Endothelial cell of umbilical vein (primary cell): ENCODE measurements at regions not wholly inside any gene's neighbourhood (a gene's known extent, or its start where the extent isn't known, plus 50 kb on each side); places are given as distances from the start of the nearest gene placed in this dataset.

Experiments used
- BruUV-seq: library from RNA; stranded (reverse); fragments of 400-500 nt; replicated peaks from 2 replicates; lab custom pipeline; 2021; lab: Mats Ljungman, UMichigan
- CTCF ChIA-PET: fragments of 300-600, 350-600 bp; sonication (Branson Sonifier 250); formaldehyde crosslinking; loops from one replicate; lab custom pipeline; 2021; ENCODE audit warnings: antibody characterized with exemption, inconsistent platforms; lab: Charles Lee
- POLR2A ChIA-PET: fragments of 300-600, 350-600 bp; sonication (Branson Sonifier 250); formaldehyde crosslinking; loops from one replicate; lab custom pipeline; 2021; ENCODE audit warnings: antibody characterized with exemption, inconsistent platforms; lab: Charles Lee
- DNase-seq: peaks from one replicate; pipeline ENCODE4 v3.0.0-alpha.2; 2011; ENCODE audit warnings: low read depth, low spot score
- FAIRE-seq: peaks from 2 replicates; lab custom pipeline; 2011; peaks lifted over from hg19 to GRCh38; lab: Jason Lieb, UNC
- H2AFZ ChIP-seq: 2 replicates; pipeline ENCODE4 v1.6.0; 2012; ENCODE audit warnings: low read depth, low read length, control low read depth, inconsistent platforms
- H3K27ac ChIP-seq: 2 replicates; pipeline ENCODE4 v1.5.1; 2011; ENCODE audit warnings: low read depth, mild to moderate bottlenecking, control low read depth, low read length, moderate library complexity; ENCODE audit not compliant: insufficient read depth
- H3K27me3 ChIP-seq, 2 experiments: 2 replicates each; pipeline versions ENCODE4 v1.6.0 to v1.6.1; 2011; ENCODE audit warnings: low read length in 2 of 2, mixed read lengths in 1 of 2; ENCODE audit not compliant: control insufficient read depth in 2 of 2, insufficient read depth in 2 of 2
- H3K36me3 ChIP-seq, 2 experiments: 2 replicates in 1 of 2; 3 replicates in 1 of 2; pipeline ENCODE4 v1.5.1; 2011; ENCODE audit warnings: low read length in 2 of 2, mild to moderate bottlenecking in 1 of 2, moderate library complexity in 1 of 2; ENCODE audit not compliant: control insufficient read depth in 2 of 2, insufficient read depth in 2 of 2; ENCODE audit errors: extremely low read depth in 1 of 2
- H3K4me1 ChIP-seq: 3 replicates; pipeline ENCODE4 v1.5.1; 2011; ENCODE audit warnings: mild to moderate bottlenecking, low read length; ENCODE audit not compliant: control insufficient read depth, insufficient read depth; ENCODE audit errors: extremely low read depth
- H3K4me2 ChIP-seq: 2 replicates; pipeline ENCODE4 v1.6.1; 2011; ENCODE audit warnings: low read length, control low read depth, mixed read lengths; ENCODE audit not compliant: insufficient read depth
- H3K4me3 ChIP-seq, 3 experiments: fragments of 200-600 bp in 1 of 3; sonication (generic), shearing (Covaris generic) in 1 of 3; replicated peaks in 1 of 3; 2 replicates each; pipeline ENCODE4 v1.5.1; 2011 to 2016; ENCODE audit warnings: control low read depth in 3 of 3, low read length in 3 of 3, mild to moderate bottlenecking in 2 of 3, inconsistent platforms in 1 of 3, low read depth in 1 of 3, moderate library complexity in 1 of 3; ENCODE audit not compliant: insufficient read depth in 1 of 3
- H3K79me2 ChIP-seq: 2 replicates; pipeline ENCODE4 v1.6.0; 2012; ENCODE audit warnings: low read length, inconsistent platforms; ENCODE audit not compliant: control insufficient read depth, insufficient read depth
- H3K9ac ChIP-seq: replicated peaks from 2 replicates; pipeline ENCODE3; 2011; ENCODE audit warnings: low read length, control low read depth; ENCODE audit not compliant: insufficient read depth; ENCODE audit errors: extremely low read depth
- H3K9me1 ChIP-seq: replicated peaks from 3 replicates; pipeline ENCODE4 v1.6.0; 2011; ENCODE audit warnings: mild to moderate bottlenecking, low read length; ENCODE audit not compliant: control insufficient read depth, insufficient read depth; ENCODE audit errors: extremely low read depth
- H3K9me3 ChIP-seq: replicated peaks from 2 replicates; pipeline ENCODE4 v1.5.1; 2012; ENCODE audit warnings: low read length, inconsistent platforms; ENCODE audit not compliant: control insufficient read depth, insufficient read depth
- H4K20me1 ChIP-seq: replicated peaks from 2 replicates; pipeline ENCODE3; 2011; ENCODE audit warnings: mild to moderate bottlenecking, low read length; ENCODE audit not compliant: control insufficient read depth, insufficient read depth; ENCODE audit errors: extremely low read depth
- CTCF ChIP-seq, 2 donors: IDR thresholded peaks; 1 replicate in 1 of 2; 2 replicates in 1 of 2; pipeline ENCODE4 v1.5.1; 2011; ENCODE audit warnings: low read length in 2 of 2, mild to moderate bottlenecking in 2 of 2, moderate library complexity in 2 of 2, control low read depth in 1 of 2, inconsistent platforms in 1 of 2, low read depth in 1 of 2; ENCODE audit not compliant: insufficient read depth in 1 of 2; ENCODE audit errors: extremely low read depth in 1 of 2
- EZH2 ChIP-seq: IDR thresholded peaks from 2 replicates; pipeline ENCODE4 v1.6.1; 2012; ENCODE audit warnings: borderline replicate concordance, low read depth, mild to moderate bottlenecking, moderate library complexity, low read length, inconsistent platforms; ENCODE audit not compliant: severe bottlenecking
- FOS ChIP-seq: IDR thresholded peaks from 2 replicates; pipeline ENCODE4 v1.6.1; 2011; ENCODE audit warnings: mild to moderate bottlenecking, low read length, moderate library complexity, borderline replicate concordance; ENCODE audit not compliant: insufficient read depth
- GATA2 ChIP-seq: IDR thresholded peaks from 2 replicates; pipeline ENCODE4 v1.7.0; 2011; ENCODE audit warnings: low read depth, mild to moderate bottlenecking, moderate library complexity, mixed read lengths, low read length; ENCODE audit not compliant: insufficient read length, insufficient read depth
- JUN ChIP-seq: IDR thresholded peaks from 2 replicates; pipeline ENCODE4 v1.6.1; 2011; ENCODE audit warnings: borderline replicate concordance, low read depth; ENCODE audit not compliant: insufficient read length, insufficient read depth
- MAX ChIP-seq: IDR thresholded peaks from 2 replicates; pipeline ENCODE4 v1.6.1; 2011; ENCODE audit not compliant: insufficient read depth, insufficient read length
- MYC ChIP-seq: IDR thresholded peaks from one replicate; pipeline ENCODE4 v1.6.1; 2011; ENCODE audit warnings: mild to moderate bottlenecking, low read depth, low read length
- POLR2A ChIP-seq: IDR thresholded peaks from 2 replicates; pipeline ENCODE4 v1.6.1; 2012; ENCODE audit warnings: low read depth, mild to moderate bottlenecking, control low read depth, low read length
- POLR2AphosphoS5 ChIP-seq: IDR thresholded peaks from 2 replicates; pipeline ENCODE4 v1.6.1; 2012; ENCODE audit warnings: low read depth, mild to moderate bottlenecking, control low read depth, low read length, moderate library complexity; ENCODE audit not compliant: insufficient read depth
- dilution Hi-C: fragments of 300-500 bp; cut with MboI; formaldehyde crosslinking; loops from one replicate; pipeline ENCODE4 v1.15.0; 2019; ENCODE audit warnings: low sequenced_read_pairs; ENCODE audit not compliant: extremely low pct_ligation_motif_present
- intact Hi-C: fragments of 100-400 bp; cut with micrococcal nuclease; formaldehyde crosslinking; loops from one replicate; pipeline ENCODE4 v1.10.0; 2022

GRCh38 chr6:14280766-14281293 lies 163.3 kb downstream of the CD83 start:
- peaks cover 9% of the 10 kb centered on the region for H3K9me3 ChIP-seq
- FAIRE-seq (no peak), DNase-seq (no peak)
- intact Hi-C loops (no loop called here), dilution Hi-C loops (no loop called here)
- no peak overlapping the region for H3K27ac ChIP-seq
- H4K20me1 ChIP-seq, result no peaks in the 10 kb centered on the region
- no peaks in the 10 kb centered on the region for H3K36me3 ChIP-seq
- no peak overlapping the region for H3K4me3 ChIP-seq
- no peaks in the 10 kb centered on the region for H3K4me1 ChIP-seq
- no peak overlapping the region for H3K4me2 ChIP-seq
- CTCF ChIA-PET, result no interaction called here
- H3K79me2 ChIP-seq, result no peaks in the 10 kb centered on the region
- POLR2A ChIA-PET, result no interaction called here
- H2AFZ ChIP-seq, result no peak overlapping the region
- H3K9ac ChIP-seq, result no peak overlapping the region
- BruUV-seq, result no TSS peak
- no peaks in the 10 kb centered on the region for H3K27me3 ChIP-seq
- TF ChIP-seq CTCF (IDR thresholded peaks at IDR 0.05; ENCODE audit: extremely low read depth in 1 of 2, insufficient read depth in 1 of 2, low read depth in 1 of 2, low read length in 2 of 2) (no peak), FOS (no peak), POLR2A (no peak), POLR2AphosphoS5 (no peak), EZH2 (no peak), MYC (no peak), MAX (no peak), GATA2 (no peak), JUN (no peak)
- no peaks in the 10 kb centered on the region for H3K9me1 ChIP-seq
